ENCODE measurements at regions not wholly inside any gene's neighbourhood (a gene's known extent, or its start where the extent isn't known, plus 50 kb on each side); places are given as distances from the start of the nearest gene placed in this dataset.

DNA sequence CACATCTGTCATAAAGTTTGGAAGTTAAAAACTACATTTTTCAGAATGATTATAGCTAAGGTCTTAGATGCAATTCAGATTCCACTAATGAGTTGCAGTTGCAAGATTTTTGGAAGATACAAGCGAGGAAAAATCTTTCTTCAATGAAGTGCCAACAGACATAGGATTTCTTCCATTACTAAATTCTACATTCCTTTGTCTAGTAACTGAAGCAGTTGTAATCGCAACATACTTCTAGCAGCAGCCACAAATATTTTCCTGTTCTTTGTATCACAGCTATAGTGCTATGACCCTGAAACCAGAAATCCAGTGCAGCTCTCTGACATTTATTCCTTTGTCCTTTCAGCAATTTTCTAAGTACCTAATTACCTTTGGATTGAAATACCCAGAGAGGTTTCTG lies 225.2 kb upstream of the SLIT2 start:
- ATAC-seq = no peak
- no peak overlapping the region for H3K27ac ChIP-seq (ENCODE audit: low read length)
- H3K36me3 ChIP-seq (ENCODE audit: control insufficient read depth, insufficient read depth, low read length) = no peaks in the 10 kb centered on the region
- no peaks in the 10 kb centered on the region for H3K27me3 ChIP-seq (ENCODE audit: control insufficient read depth, insufficient read depth, low read length)
- CTCF ChIA-PET = no interaction called here
- H3K4me3 ChIP-seq (ENCODE audit: low read depth in 2 of 2, low read length in 2 of 2) = no peak overlapping the region
- no peak for DNase-seq (ENCODE audit: low read depth, low spot score)
- H3K4me1 ChIP-seq (ENCODE audit: control insufficient read depth, insufficient read depth, low read length) = no peaks in the 10 kb centered on the region
- intact Hi-C loops (cut with micrococcal nuclease; ENCODE audit: unreplicated experiment) = no loop called here
- TF ChIP-seq POLR2AphosphoS5 (IDR thresholded peaks at IDR 0.05; ENCODE audit: low read depth, low read length) = no peak
- TF ChIP-seq SIN3A (IDR thresholded peaks at IDR 0.05; ENCODE audit: borderline replicate concordance, insufficient read depth, low read depth, low read length) = no peak
- TF ChIP-seq, protein P1, sequence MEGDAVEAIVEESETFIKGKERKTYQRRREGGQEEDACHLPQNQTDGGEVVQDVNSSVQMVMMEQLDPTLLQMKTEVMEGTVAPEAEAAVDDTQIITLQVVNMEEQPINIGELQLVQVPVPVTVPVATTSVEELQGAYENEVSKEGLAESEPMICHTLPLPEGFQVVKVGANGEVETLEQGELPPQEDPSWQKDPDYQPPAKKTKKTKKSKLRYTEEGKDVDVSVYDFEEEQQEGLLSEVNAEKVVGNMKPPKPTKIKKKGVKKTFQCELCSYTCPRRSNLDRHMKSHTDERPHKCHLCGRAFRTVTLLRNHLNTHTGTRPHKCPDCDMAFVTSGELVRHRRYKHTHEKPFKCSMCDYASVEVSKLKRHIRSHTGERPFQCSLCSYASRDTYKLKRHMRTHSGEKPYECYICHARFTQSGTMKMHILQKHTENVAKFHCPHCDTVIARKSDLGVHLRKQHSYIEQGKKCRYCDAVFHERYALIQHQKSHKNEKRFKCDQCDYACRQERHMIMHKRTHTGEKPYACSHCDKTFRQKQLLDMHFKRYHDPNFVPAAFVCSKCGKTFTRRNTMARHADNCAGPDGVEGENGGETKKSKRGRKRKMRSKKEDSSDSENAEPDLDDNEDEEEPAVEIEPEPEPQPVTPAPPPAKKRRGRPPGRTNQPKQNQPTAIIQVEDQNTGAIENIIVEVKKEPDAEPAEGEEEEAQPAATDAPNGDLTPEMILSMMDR (IDR thresholded peaks at IDR 0.05) = no peak
- TF ChIP-seq, protein P2, sequence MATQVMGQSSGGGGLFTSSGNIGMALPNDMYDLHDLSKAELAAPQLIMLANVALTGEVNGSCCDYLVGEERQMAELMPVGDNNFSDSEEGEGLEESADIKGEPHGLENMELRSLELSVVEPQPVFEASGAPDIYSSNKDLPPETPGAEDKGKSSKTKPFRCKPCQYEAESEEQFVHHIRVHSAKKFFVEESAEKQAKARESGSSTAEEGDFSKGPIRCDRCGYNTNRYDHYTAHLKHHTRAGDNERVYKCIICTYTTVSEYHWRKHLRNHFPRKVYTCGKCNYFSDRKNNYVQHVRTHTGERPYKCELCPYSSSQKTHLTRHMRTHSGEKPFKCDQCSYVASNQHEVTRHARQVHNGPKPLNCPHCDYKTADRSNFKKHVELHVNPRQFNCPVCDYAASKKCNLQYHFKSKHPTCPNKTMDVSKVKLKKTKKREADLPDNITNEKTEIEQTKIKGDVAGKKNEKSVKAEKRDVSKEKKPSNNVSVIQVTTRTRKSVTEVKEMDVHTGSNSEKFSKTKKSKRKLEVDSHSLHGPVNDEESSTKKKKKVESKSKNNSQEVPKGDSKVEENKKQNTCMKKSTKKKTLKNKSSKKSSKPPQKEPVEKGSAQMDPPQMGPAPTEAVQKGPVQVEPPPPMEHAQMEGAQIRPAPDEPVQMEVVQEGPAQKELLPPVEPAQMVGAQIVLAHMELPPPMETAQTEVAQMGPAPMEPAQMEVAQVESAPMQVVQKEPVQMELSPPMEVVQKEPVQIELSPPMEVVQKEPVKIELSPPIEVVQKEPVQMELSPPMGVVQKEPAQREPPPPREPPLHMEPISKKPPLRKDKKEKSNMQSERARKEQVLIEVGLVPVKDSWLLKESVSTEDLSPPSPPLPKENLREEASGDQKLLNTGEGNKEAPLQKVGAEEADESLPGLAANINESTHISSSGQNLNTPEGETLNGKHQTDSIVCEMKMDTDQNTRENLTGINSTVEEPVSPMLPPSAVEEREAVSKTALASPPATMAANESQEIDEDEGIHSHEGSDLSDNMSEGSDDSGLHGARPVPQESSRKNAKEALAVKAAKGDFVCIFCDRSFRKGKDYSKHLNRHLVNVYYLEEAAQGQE (IDR thresholded peaks at IDR 0.05; ENCODE audit: insufficient read depth in 1 of 2, low read depth in 2 of 2, low read length in 1 of 2) = no peak
- no peak for TF ChIP-seq TCF7L2 (IDR thresholded peaks at IDR 0.05; ENCODE audit: low read depth, low read length)
- no TSS peak for BruUV-seq (replicated peaks)
- in situ Hi-C loops (cut with HindIII; ENCODE audit: low pct_unique_long_range_greater_than_20kb, low sequenced_read_pairs) = no loop called here
- H3K9me3 ChIP-seq (ENCODE audit: control insufficient read depth, insufficient read depth, low read depth, low read length) = no peaks in the 10 kb centered on the region
- POLR2A ChIA-PET = no interaction called here

DNA sequence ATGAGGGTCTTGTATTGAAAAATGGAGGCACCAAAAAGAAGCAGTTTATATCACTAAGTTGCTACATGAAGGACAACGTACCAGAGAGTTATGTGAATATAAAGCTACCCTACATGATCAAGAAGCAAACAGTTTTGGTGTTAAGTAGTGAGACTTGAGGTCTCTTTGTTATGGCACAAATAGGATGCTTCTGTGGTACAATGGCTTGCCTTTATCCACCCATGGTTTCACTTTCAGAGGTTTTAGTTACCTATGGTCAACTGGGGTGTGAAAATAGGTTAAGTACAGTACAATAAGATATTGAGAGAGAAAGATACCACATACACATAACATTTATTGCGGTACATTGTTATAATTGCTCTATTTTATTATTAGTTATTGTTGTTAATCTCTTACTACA lies 229.2 kb upstream of the SLIT2 start:
- ChIA-PET POLR2A (no interaction called here), CTCF (no interaction called here)
- Histone ChIP-seq H3K27me3 (ENCODE audit: control insufficient read depth, insufficient read depth, low read length) (no peaks in the 10 kb centered on the region), H3K4me3 (ENCODE audit: low read depth in 2 of 2, low read length in 2 of 2) (no peak overlapping the region), H3K4me1 (ENCODE audit: control insufficient read depth, insufficient read depth, low read length) (no peaks in the 10 kb centered on the region), H3K9me3 (ENCODE audit: control insufficient read depth, insufficient read depth, low read depth, low read length) (no peaks in the 10 kb centered on the region), H3K36me3 (ENCODE audit: control insufficient read depth, insufficient read depth, low read length) (no peaks in the 10 kb centered on the region), H3K27ac (ENCODE audit: low read length) (no peak overlapping the region)
- intact Hi-C loops (cut with micrococcal nuclease; ENCODE audit: unreplicated experiment) = no loop called here
- no TSS peak for BruUV-seq (replicated peaks)
- no peak for DNase-seq (ENCODE audit: low read depth, low spot score)
- no peak for ATAC-seq
- TF ChIP-seq, protein P2 (IDR thresholded peaks at IDR 0.05; ENCODE audit: insufficient read depth in 1 of 2, low read depth in 2 of 2, low read length in 1 of 2) = no peak
- TF ChIP-seq, protein P1 (IDR thresholded peaks at IDR 0.05) = no peak
- TF ChIP-seq POLR2AphosphoS5 (IDR thresholded peaks at IDR 0.05; ENCODE audit: low read depth, low read length) (no peak), TCF7L2 (IDR thresholded peaks at IDR 0.05; ENCODE audit: low read depth, low read length) (no peak), SIN3A (IDR thresholded peaks at IDR 0.05; ENCODE audit: borderline replicate concordance, insufficient read depth, low read depth, low read length) (no peak)
- in situ Hi-C loops (cut with HindIII; ENCODE audit: low pct_unique_long_range_greater_than_20kb, low sequenced_read_pairs) = no loop called here

All from Panc1 (cell line).